Epithelial cell of esophagus (primary cell): ENCODE measurements at regions not wholly inside any gene's neighbourhood (a gene's known extent, or its start where the extent isn't known, plus 50 kb on each side); places are given as distances from the start of the nearest gene placed in this dataset.

Experiments
- DNase-seq: peaks from one replicate; pipeline ENCODE4 v3.0.0; 2010; ENCODE audit warnings: low read depth
- H3K4me3 ChIP-seq: 2 replicates; pipeline ENCODE4 v1.5.1; 2011; ENCODE audit warnings: mild to moderate bottlenecking, low read length, control low read depth
- TF ChIP-seq, protein P1 (sequence below): IDR thresholded peaks from 2 replicates; pipeline ENCODE4 v1.5.1; 2011; ENCODE audit warnings: low read depth, mild to moderate bottlenecking, low read length, control low read depth, inconsistent platforms; ENCODE audit not compliant: insufficient read depth; ENCODE audit errors: missing control alignments

DNA sequence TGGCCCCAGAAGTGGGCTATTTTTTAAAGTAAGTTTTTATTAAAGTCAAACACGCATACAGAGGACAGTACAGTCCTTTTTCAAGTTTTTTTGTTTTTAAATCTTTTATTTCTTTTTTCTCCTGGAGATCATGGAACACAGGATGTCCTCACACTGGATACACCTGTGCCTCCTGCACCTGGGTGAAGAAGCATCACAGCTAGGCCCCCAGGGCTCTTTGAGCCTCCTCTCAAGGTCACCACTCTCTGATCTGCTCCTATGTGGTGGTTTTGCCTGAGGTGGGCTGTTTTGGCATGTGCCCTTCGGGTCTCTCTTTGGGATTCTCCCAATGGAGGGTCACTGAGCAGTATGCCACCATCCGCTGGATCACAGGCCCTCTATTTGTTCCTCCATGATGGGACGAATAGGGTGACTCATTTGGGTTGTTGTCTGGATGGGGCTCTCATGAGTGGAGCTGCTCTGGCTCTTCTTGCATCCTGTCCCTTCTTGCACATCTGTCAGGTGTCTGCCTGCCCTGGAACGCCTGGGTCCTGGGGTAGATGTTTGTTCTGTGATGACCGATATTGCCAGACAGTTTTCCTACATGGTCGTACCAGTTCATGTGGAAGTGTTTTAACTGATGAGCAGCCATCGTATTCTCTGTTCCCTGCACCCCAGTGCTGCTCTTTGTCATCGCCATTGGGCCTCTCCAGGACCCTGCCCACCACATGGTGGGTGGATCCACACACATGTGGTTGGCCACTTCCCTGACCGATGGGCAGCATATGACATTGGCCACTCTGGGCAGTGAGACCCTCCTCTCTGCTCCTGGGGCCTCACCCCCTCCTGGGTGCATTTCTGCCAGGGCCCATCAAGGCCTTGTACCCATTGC, 55.2 kb upstream of the MED9 start:
- DNase-seq, result no peak
- TF ChIP-seq, protein P1, sequence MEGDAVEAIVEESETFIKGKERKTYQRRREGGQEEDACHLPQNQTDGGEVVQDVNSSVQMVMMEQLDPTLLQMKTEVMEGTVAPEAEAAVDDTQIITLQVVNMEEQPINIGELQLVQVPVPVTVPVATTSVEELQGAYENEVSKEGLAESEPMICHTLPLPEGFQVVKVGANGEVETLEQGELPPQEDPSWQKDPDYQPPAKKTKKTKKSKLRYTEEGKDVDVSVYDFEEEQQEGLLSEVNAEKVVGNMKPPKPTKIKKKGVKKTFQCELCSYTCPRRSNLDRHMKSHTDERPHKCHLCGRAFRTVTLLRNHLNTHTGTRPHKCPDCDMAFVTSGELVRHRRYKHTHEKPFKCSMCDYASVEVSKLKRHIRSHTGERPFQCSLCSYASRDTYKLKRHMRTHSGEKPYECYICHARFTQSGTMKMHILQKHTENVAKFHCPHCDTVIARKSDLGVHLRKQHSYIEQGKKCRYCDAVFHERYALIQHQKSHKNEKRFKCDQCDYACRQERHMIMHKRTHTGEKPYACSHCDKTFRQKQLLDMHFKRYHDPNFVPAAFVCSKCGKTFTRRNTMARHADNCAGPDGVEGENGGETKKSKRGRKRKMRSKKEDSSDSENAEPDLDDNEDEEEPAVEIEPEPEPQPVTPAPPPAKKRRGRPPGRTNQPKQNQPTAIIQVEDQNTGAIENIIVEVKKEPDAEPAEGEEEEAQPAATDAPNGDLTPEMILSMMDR, result no peak
- no peak overlapping the region for H3K4me3 ChIP-seq

- no peak for DNase-seq
- TF ChIP-seq, protein P1, result no peak
- H3K4me3 ChIP-seq, result no peak overlapping the region
These were observed 54.6 kb upstream of the MED9 start for GRCh38 chr17:17422217-17422610.

- no peak for DNase-seq
- H3K4me3 ChIP-seq, result no peak overlapping the region
- TF ChIP-seq, protein P1, result no peak
These were observed 54.2 kb upstream of the MED9 start for GRCh38 chr17:17422641-17423040.

DNA sequence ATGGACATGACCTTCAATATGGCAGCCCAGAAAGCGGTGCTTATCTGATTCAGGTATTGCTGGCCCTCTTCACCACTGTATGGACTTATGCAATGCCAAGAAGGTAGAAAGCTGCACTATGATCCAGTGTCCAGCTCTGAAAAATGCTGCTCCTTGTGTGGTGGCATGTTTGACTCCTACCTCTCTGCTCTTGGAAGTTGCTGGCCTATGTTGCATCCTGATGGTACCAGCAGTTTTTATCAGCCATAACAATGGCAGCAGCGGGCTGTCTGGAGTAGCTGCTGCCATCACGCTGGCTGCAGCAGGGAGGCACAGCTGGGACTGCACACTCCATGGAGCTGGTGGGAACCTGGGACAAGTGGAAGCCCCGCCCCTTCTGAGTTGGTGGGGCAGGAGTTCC, 53.1 kb upstream of the MED9 start:
- TF ChIP-seq, protein P1, result no peak
- no peak overlapping the region for H3K4me3 ChIP-seq
- no peak for DNase-seq

GRCh38 chr17:17424552-17424951, 52.2 kb upstream of the MED9 start:
- TF ChIP-seq, protein P1, result no peak
- H3K4me3 ChIP-seq, result no peak overlapping the region
- no peak for DNase-seq

DNA sequence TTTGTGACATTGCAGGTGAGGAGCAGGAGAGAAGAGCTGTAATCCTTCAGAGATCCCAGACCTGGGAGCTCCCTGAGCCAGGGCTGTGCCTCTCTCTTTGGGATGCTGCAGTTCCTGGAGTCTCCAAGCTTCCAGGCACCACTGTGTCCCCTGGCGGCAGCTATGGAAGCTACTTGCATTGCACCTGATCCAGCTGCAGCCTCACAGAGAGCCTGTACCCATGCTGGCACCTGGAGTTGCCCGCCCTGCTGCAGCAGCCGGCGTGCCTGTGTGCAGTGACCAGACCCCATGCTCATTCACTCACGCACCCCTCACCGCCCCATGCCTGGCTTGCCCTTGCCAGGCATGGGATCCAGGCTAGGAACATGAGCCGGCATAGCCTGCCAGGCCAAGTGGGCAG, 51.8 kb upstream of the MED9 start:
- H3K4me3 ChIP-seq, result no peak overlapping the region
- TF ChIP-seq, protein P1, result no peak
- no peak for DNase-seq

GRCh38 chr17:17425591-17425990, 51.2 kb upstream of the MED9 start:
- no peak for DNase-seq
- TF ChIP-seq, protein P1, result no peak
- no peak overlapping the region for H3K4me3 ChIP-seq
